CD14-positive monocyte (primary cell): ENCODE measurements at regions not wholly inside any gene's neighbourhood (a gene's known extent, or its start where the extent isn't known, plus 50 kb on each side); places are given as distances from the start of the nearest gene placed in this dataset.

Source experiments
- DNase-seq, 3 donors: peaks; one replicate each; pipeline ENCODE4 v3.0.0-alpha.2; 2011 to 2022
- H2AFZ ChIP-seq: 2 replicates; pipeline ENCODE4 v1.6.0; 2012; ENCODE audit warnings: mild to moderate bottlenecking, low read depth, low read length, inconsistent platforms; ENCODE audit not compliant: insufficient read depth, poor library complexity, severe bottlenecking
- H3K27ac ChIP-seq, 2 donors: 1 replicate in 1 of 2; 2 replicates in 1 of 2; pipeline ENCODE4 v1.5.1; 2012 to 2013; ENCODE audit warnings: low read length in 2 of 2, control low read depth in 1 of 2, inconsistent platforms in 1 of 2, low read depth in 1 of 2, mild to moderate bottlenecking in 1 of 2
- H3K27me3 ChIP-seq, 2 donors: one replicate each; pipeline versions ENCODE4 v1.6.0 to v1.6.1; 2011 to 2013; ENCODE audit warnings: low read length in 2 of 2; ENCODE audit not compliant: control insufficient read depth in 2 of 2, insufficient read depth in 2 of 2
- H3K36me3 ChIP-seq, 2 donors: replicated peaks in 1 of 2; 1 replicate in 1 of 2; 2 replicates in 1 of 2; pipeline versions ENCODE4 v1.5.1 to v1.6.1; 2012 to 2013; ENCODE audit warnings: low read length in 2 of 2, control low read depth in 1 of 2, inconsistent platforms in 1 of 2, mild to moderate bottlenecking in 1 of 2; ENCODE audit not compliant: insufficient read depth in 2 of 2, control insufficient read depth in 1 of 2
- H3K4me1 ChIP-seq, 2 donors: 1 replicate in 1 of 2; 2 replicates in 1 of 2; pipeline versions ENCODE4 v1.5.1 to v1.6.1; 2012 to 2013; ENCODE audit warnings: low read length in 2 of 2, control low read depth in 1 of 2, inconsistent platforms in 1 of 2, mild to moderate bottlenecking in 1 of 2, moderate library complexity in 1 of 2; ENCODE audit not compliant: insufficient read depth in 2 of 2, control insufficient read depth in 1 of 2
- H3K4me2 ChIP-seq: replicated peaks from 2 replicates; pipeline ENCODE3; 2012; ENCODE audit warnings: low read length, moderate library complexity, mild to moderate bottlenecking; ENCODE audit not compliant: poor library complexity, severe bottlenecking; ENCODE audit errors: extremely low read depth
- H3K4me3 ChIP-seq, 3 experiments: fragments of 200-600 bp in 1 of 3; sonication (generic) in 1 of 3; replicated peaks in 1 of 3; 1 replicate in 2 of 3; 2 replicates in 1 of 3; pipeline ENCODE4 v1.5.1; 2011 to 2013; ENCODE audit warnings: low read length in 3 of 3, mild to moderate bottlenecking in 3 of 3, control low read depth in 2 of 3, low read depth in 2 of 3, inconsistent platforms in 1 of 3, moderate library complexity in 1 of 3
- H3K79me2 ChIP-seq: 2 replicates; pipeline ENCODE4 v1.6.0; 2012; ENCODE audit warnings: mild to moderate bottlenecking, control low read depth, inconsistent platforms, low read length, moderate library complexity; ENCODE audit not compliant: insufficient read depth
- H3K9ac ChIP-seq: 2 replicates; pipeline ENCODE4 v1.6.0; 2017; ENCODE audit warnings: low read length, mild to moderate bottlenecking; ENCODE audit not compliant: insufficient read depth, poor library complexity, severe bottlenecking
- H3K9me3 ChIP-seq, 2 donors: replicated peaks in 1 of 2; 1 replicate in 1 of 2; 2 replicates in 1 of 2; pipeline versions ENCODE4 v1.5.1 to v1.6.1; 2012 to 2013; ENCODE audit warnings: low read length in 2 of 2, control low read depth in 1 of 2; ENCODE audit not compliant: control insufficient read depth in 1 of 2, insufficient read depth in 1 of 2
- H4K20me1 ChIP-seq: 2 replicates; pipeline ENCODE4 v1.6.0; 2012; ENCODE audit warnings: mild to moderate bottlenecking, low read length, control low read depth, moderate library complexity; ENCODE audit not compliant: insufficient read depth
- H3K27ac Mint-ChIP-seq, 7 donors: one replicate each; pipeline ENCODE4 v1.8.0; 2020; ENCODE audit warnings: mild to moderate bottlenecking in 7 of 7, mixed read lengths in 7 of 7, moderate library complexity in 6 of 7, inconsistent platforms in 2 of 7
- H3K27me3 Mint-ChIP-seq, 3 donors: one replicate each; pipeline ENCODE4 v1.8.0; 2021 to 2022; ENCODE audit warnings: low read depth in 3 of 3, mild to moderate bottlenecking in 3 of 3, mixed read lengths in 3 of 3, moderate library complexity in 3 of 3, inconsistent platforms in 1 of 3
- H3K36me3 Mint-ChIP-seq, 2 donors: one replicate each; pipeline ENCODE4 v1.8.0; 2020; ENCODE audit warnings: mixed read lengths in 2 of 2, inconsistent platforms in 1 of 2, mild to moderate bottlenecking in 1 of 2
- H3K4me1 Mint-ChIP-seq: one replicate; pipeline ENCODE4 v1.8.0; 2020; ENCODE audit warnings: mild to moderate bottlenecking, mixed read lengths
- H3K4me3 Mint-ChIP-seq, 2 donors: one replicate each; pipeline ENCODE4 v1.8.0; 2020; ENCODE audit warnings: mild to moderate bottlenecking in 2 of 2, mixed read lengths in 2 of 2, moderate library complexity in 1 of 2
- H3K9me3 Mint-ChIP-seq, 7 donors: one replicate each; pipeline ENCODE4 v1.8.0; 2020 to 2022; ENCODE audit warnings: mixed read lengths in 7 of 7, mild to moderate bottlenecking in 6 of 7, moderate library complexity in 6 of 7, inconsistent platforms in 2 of 7
- WGBS: methylation state at CpG from one replicate; pipeline ENCODE4 v1.1.5; 2013; ENCODE audit warnings: missing lambda C conversion rate; ENCODE audit not compliant: insufficient coverage; 5-methylcytosine and 5-hydroxymethylcytosine counted together
- intact Hi-C, 2 donors: fragments of 100-400 bp; cut with micrococcal nuclease; formaldehyde crosslinking; loops; one replicate each; pipeline versions ENCODE4 v1.15.0 to v1.15.1; 2023
- TF ChIP-seq, protein P1 (sequence below): fragments of 200-600 bp; IDR thresholded peaks from one replicate; pipeline ENCODE4 v1.8.0; 2022; ENCODE audit warnings: antibody characterized with exemption, mild to moderate bottlenecking

DNA sequence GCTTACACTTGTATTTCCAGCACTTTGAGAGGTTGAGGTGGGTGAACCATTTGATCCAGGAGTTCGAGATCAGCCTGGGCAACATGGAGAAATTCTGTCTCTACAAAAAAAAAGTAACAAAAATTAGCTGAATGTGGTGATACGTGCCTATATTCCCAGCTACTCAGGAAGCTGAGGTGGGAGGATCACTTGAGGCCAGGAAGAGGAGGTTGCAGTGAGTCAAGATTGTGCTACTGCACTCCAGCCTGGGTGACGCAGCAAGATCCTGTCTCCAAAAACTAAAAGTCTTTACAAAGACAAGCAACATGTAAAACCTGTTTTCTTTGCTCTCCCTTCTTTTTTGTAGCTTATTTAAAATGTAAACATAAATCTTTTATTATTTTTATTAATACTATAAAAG lies 1156.1 kb downstream of the FAT4 start:
- no peaks in the 10 kb centered on the region for H4K20me1 ChIP-seq
- no peak overlapping the region for H2AFZ ChIP-seq
- Mint-ChIP-seq H3K27ac (no peak overlapping the region), H3K4me1 (no peaks in the 10 kb centered on the region), H3K4me3 (no peak overlapping the region), H3K27me3 (peaks cover 0 to 2% (median 0%) of the 10 kb centered on the region in 3 donors), H3K9me3 (peaks cover 2 to 10% (median 6%) of the 10 kb centered on the region in 7 donors), H3K36me3 (no peaks in the 10 kb centered on the region)
- no peak overlapping the region for H3K27ac ChIP-seq
- H3K9me3 ChIP-seq, result no peaks in the 10 kb centered on the region
- no peak overlapping the region for H3K4me3 ChIP-seq
- no peaks in the 10 kb centered on the region for H3K79me2 ChIP-seq
- no peak for DNase-seq
- H3K4me1 ChIP-seq, result no peaks in the 10 kb centered on the region
- TF ChIP-seq, protein P1, sequence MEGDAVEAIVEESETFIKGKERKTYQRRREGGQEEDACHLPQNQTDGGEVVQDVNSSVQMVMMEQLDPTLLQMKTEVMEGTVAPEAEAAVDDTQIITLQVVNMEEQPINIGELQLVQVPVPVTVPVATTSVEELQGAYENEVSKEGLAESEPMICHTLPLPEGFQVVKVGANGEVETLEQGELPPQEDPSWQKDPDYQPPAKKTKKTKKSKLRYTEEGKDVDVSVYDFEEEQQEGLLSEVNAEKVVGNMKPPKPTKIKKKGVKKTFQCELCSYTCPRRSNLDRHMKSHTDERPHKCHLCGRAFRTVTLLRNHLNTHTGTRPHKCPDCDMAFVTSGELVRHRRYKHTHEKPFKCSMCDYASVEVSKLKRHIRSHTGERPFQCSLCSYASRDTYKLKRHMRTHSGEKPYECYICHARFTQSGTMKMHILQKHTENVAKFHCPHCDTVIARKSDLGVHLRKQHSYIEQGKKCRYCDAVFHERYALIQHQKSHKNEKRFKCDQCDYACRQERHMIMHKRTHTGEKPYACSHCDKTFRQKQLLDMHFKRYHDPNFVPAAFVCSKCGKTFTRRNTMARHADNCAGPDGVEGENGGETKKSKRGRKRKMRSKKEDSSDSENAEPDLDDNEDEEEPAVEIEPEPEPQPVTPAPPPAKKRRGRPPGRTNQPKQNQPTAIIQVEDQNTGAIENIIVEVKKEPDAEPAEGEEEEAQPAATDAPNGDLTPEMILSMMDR, result no peak
- H3K4me2 ChIP-seq, result no peak overlapping the region
- WGBS, result no CpG with 5 or more reads among the region's 3 CpGs
- H3K36me3 ChIP-seq, result no peaks in the 10 kb centered on the region
- no peaks in the 10 kb centered on the region for H3K27me3 ChIP-seq
- no peak overlapping the region for H3K9ac ChIP-seq
- intact Hi-C loops, result no loop called here

DNA sequence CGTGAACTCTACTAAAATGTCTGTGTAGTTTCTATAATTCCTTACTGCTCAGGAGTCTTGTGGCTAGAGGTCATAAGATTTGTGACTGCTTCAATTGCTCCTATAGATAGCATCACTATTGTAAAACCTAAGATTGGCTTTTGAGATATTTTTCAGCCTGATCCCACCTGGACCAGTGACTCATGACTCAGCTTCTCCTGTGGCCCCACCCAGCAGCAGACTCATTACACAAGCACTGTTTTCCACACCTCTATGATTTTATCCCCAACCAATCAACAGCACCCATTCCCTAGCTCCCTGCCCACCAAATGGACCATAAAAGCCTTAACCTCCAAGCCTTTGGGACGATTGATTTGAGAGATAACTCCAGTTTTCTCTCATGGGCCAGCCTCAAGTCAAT lies 1157.0 kb upstream of the INTU start:
- Histone ChIP-seq H2AFZ (no peak overlapping the region), H3K4me2 (no peak overlapping the region), H4K20me1 (no peaks in the 10 kb centered on the region), H3K4me3 (no peak overlapping the region), H3K27ac (no peak overlapping the region), H3K4me1 (no peaks in the 10 kb centered on the region), H3K9ac (no peak overlapping the region), H3K36me3 (no peaks in the 10 kb centered on the region), H3K27me3 (no peaks in the 10 kb centered on the region), H3K9me3 (peaks cover 21 to 24% of the 10 kb centered on the region in 2 donors), H3K79me2 (no peaks in the 10 kb centered on the region)
- TF ChIP-seq, protein P1, result no peak
- Mint-ChIP-seq H3K36me3 (no peaks in the 10 kb centered on the region), H3K4me1 (no peaks in the 10 kb centered on the region), H3K4me3 (no peak overlapping the region), H3K27me3 (peaks cover 0 to 2% (median 2%) of the 10 kb centered on the region in 3 donors), H3K27ac (no peak overlapping the region), H3K9me3 (peaks cover 5 to 23% (median 15%) of the 10 kb centered on the region in 7 donors)
- intact Hi-C loops, result no loop called here
- no peak for DNase-seq
- no CpG with 5 or more reads among the region's 2 CpGs for WGBS
